ENCODE measurements at regions not wholly inside any gene's neighbourhood (a gene's known extent, or its start where the extent isn't known, plus 50 kb on each side); places are given as distances from the start of the nearest gene placed in this dataset.

DNA sequence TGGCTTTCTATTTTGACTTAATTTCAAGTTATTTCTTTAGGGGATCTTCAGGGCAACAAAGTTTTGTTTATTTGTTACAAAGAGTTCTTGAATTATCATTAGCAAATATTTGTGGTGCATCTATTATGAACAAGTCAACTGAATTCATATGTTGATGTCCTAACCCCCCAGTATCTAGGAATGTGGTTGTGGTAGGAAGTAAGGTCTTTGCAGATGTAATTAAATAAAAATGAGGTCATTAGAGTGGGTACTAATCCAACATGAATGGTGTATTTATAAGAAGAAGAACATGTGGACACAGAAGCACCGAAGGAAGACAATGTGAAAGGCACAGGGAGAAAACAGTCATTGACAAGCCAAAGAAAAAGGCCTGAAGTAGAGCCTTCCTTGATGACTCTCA, 474.0 kb upstream of the DAB2 start:
- no peak overlapping the region for H3K4me3 ChIP-seq
- H3K27ac ChIP-seq = no peak overlapping the region
- no peaks in the 10 kb centered on the region for H3K9me3 ChIP-seq
- no peaks in the 10 kb centered on the region for H3K4me1 ChIP-seq
- H3K36me3 ChIP-seq = no peaks in the 10 kb centered on the region
- DNase-seq (ENCODE audit: low spot score) = no peak
- TF ChIP-seq, protein P1, sequence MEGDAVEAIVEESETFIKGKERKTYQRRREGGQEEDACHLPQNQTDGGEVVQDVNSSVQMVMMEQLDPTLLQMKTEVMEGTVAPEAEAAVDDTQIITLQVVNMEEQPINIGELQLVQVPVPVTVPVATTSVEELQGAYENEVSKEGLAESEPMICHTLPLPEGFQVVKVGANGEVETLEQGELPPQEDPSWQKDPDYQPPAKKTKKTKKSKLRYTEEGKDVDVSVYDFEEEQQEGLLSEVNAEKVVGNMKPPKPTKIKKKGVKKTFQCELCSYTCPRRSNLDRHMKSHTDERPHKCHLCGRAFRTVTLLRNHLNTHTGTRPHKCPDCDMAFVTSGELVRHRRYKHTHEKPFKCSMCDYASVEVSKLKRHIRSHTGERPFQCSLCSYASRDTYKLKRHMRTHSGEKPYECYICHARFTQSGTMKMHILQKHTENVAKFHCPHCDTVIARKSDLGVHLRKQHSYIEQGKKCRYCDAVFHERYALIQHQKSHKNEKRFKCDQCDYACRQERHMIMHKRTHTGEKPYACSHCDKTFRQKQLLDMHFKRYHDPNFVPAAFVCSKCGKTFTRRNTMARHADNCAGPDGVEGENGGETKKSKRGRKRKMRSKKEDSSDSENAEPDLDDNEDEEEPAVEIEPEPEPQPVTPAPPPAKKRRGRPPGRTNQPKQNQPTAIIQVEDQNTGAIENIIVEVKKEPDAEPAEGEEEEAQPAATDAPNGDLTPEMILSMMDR (IDR thresholded peaks at IDR 0.05) = no peak
- no peaks in the 10 kb centered on the region for H3K27me3 ChIP-seq

DNA sequence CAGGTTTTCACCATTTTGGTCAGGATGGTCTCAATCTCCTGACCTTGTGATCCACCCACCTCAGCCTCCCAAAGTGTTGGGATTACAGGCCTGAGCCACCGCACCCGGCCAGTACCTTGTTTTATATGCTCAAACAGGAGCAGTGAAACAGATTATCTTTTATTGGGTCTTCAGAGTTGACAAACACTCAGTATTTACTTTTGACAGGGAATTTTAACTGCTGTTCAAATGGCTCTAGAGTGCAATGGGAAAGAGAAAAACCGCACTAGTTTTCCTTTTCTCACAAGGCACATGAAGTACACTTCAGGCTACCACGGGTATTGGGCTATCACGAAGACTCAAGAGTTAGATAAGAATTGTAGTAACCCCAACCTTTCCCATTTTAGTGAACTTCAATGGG, 471.9 kb upstream of the DAB2 start:
- no peak overlapping the region for H3K27ac ChIP-seq
- no peaks in the 10 kb centered on the region for H3K9me3 ChIP-seq
- H3K4me1 ChIP-seq = no peaks in the 10 kb centered on the region
- DNase-seq (ENCODE audit: low spot score) = no peak
- H3K4me3 ChIP-seq = no peak overlapping the region
- TF ChIP-seq, protein P1 (IDR thresholded peaks at IDR 0.05) = no peak
- H3K27me3 ChIP-seq = no peaks in the 10 kb centered on the region
- H3K36me3 ChIP-seq = no peaks in the 10 kb centered on the region

DNA sequence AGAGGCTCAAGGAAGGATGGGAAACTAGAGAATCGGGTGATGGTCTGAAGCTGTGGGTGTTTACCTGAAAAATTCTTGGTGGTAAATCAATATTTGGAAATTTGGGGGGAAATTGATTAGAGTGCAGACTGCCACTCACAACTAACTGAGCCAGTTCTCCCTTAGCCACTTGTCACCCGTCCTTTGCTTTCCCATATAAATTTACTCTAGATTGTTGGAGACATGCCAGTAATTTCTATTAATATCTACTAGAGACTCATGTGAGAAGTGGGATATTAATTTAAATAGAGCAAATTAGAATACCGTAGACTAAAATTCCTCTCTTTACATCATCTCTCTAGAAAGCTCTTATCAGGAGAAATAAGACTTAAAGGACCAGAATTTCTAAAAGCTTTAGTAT, 471.3 kb upstream of the DAB2 start:
- Histone ChIP-seq H3K36me3 (no peaks in the 10 kb centered on the region), H3K27me3 (no peaks in the 10 kb centered on the region), H3K4me1 (no peaks in the 10 kb centered on the region), H3K9me3 (no peaks in the 10 kb centered on the region), H3K27ac (no peak overlapping the region), H3K4me3 (no peak overlapping the region)
- no peak for DNase-seq (ENCODE audit: low spot score)
- TF ChIP-seq, protein P1 (IDR thresholded peaks at IDR 0.05) = no peak

DNA sequence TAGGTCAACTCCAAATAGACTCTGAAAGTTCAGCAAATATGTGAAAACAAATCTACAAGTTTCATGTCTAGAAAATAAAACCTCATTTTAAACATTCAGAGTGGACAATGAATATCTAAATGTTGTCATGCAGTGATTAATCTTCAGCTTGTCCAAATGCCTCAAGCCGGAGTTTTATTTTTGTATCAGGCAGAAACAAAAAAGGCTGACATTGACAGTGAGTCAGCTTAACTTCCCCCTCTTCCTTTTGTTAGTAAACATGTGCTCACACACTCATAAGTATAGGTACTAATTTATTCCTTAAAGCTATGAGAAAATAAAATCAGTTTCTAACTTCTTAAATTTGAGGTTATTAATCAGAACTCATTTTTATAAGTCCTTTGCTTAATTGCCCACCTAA, 467.9 kb upstream of the DAB2 start:
- H3K4me1 ChIP-seq = no peaks in the 10 kb centered on the region

DNA sequence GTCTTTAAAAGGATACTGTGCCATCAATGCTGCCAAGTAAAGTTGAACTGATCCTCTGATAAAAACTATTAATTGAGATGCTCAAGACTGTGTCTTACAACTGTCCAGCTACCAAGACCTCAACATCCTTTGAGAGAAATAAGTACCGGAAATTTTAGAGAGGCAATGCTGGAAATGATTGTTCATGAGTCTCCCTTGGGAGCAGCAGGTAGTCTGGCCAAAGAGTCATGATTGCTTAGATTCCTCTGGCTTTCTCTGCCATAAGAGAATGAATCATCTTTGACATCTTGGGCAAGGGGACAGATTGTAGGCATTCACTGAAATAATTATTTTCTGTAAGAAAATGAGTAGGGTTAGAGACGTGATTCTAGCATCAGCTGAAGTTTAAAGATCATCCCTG, 466.6 kb upstream of the DAB2 start:
- no peaks in the 10 kb centered on the region for H3K36me3 ChIP-seq

More for the DNA sequence above, 467.9 kb upstream of the DAB2 start:
- TF ChIP-seq, protein P1 (IDR thresholded peaks at IDR 0.05) = no peak
- Histone ChIP-seq H3K36me3 (no peaks in the 10 kb centered on the region), H3K4me3 (no peak overlapping the region), H3K9me3 (no peaks in the 10 kb centered on the region), H3K27me3 (no peaks in the 10 kb centered on the region), H3K27ac (no peak overlapping the region)
- no peak for DNase-seq (ENCODE audit: low spot score)

DNA sequence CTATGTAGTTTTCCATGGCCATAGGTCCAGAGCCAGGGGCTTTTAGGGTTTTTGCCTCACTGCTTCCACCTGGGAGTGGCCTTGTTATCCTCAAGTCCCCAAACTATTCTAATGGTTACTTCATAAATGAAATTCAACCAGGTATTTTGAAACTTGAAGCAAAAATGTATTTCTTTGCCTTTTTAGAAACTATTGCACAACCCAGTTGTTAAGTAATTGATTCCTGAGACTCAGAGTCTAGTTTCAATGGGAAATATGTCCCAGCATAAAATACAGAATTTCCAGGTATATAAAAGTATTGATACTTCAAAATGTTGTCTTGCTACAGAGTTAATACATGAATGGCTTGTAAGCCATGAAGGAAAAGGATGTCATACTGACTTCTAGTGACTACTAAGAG, 456.2 kb upstream of the DAB2 start:
- no peak for DNase-seq (ENCODE audit: low spot score)
- H3K4me1 ChIP-seq = no peaks in the 10 kb centered on the region
- no peak overlapping the region for H3K4me3 ChIP-seq
- H3K36me3 ChIP-seq = no peaks in the 10 kb centered on the region
- H3K27me3 ChIP-seq = no peaks in the 10 kb centered on the region
- TF ChIP-seq, protein P1 (IDR thresholded peaks at IDR 0.05) = no peak
- no peaks in the 10 kb centered on the region for H3K9me3 ChIP-seq
- H3K27ac ChIP-seq = no peak overlapping the region

More for the DNA sequence above, 466.6 kb upstream of the DAB2 start:
- TF ChIP-seq, protein P1 (IDR thresholded peaks at IDR 0.05) = no peak
- Histone ChIP-seq H3K27me3 (no peaks in the 10 kb centered on the region), H3K27ac (no peak overlapping the region), H3K4me3 (no peak overlapping the region), H3K9me3 (peaks cover 0 to 5% of the 10 kb centered on the region in 2 donors), H3K4me1 (no peaks in the 10 kb centered on the region)
- DNase-seq (ENCODE audit: low spot score) = no peak

Measured in right atrium auricular region (tissue), 2 donors.